GM12864 (cell line): ENCODE measurements at regions not wholly inside any gene's neighbourhood (a gene's known extent, or its start where the extent isn't known, plus 50 kb on each side); places are given as distances from the start of the nearest gene placed in this dataset.

Source experiments
- DNase-seq: peaks from one replicate; pipeline ENCODE4 v3.0.0-alpha.2; 2011; ENCODE audit warnings: low read depth
- H3K4me3 ChIP-seq: 2 replicates; pipeline ENCODE4 v1.5.1; 2011; ENCODE audit warnings: mild to moderate bottlenecking, low read depth, low read length, control low read depth
- TF ChIP-seq, protein P1 (sequence below): IDR thresholded peaks from 2 replicates; pipeline ENCODE4 v1.5.1; 2011; ENCODE audit warnings: low read depth, mild to moderate bottlenecking, moderate library complexity, low read length, control low read depth, inconsistent platforms; ENCODE audit errors: missing control alignments

GRCh38 chrX:7218321-7219152 lies 70.6 kb upstream of the PUDP start:
- TF ChIP-seq, protein P1, sequence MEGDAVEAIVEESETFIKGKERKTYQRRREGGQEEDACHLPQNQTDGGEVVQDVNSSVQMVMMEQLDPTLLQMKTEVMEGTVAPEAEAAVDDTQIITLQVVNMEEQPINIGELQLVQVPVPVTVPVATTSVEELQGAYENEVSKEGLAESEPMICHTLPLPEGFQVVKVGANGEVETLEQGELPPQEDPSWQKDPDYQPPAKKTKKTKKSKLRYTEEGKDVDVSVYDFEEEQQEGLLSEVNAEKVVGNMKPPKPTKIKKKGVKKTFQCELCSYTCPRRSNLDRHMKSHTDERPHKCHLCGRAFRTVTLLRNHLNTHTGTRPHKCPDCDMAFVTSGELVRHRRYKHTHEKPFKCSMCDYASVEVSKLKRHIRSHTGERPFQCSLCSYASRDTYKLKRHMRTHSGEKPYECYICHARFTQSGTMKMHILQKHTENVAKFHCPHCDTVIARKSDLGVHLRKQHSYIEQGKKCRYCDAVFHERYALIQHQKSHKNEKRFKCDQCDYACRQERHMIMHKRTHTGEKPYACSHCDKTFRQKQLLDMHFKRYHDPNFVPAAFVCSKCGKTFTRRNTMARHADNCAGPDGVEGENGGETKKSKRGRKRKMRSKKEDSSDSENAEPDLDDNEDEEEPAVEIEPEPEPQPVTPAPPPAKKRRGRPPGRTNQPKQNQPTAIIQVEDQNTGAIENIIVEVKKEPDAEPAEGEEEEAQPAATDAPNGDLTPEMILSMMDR, result no peak
- H3K4me3 ChIP-seq, result no peak overlapping the region
- no peak for DNase-seq

DNA sequence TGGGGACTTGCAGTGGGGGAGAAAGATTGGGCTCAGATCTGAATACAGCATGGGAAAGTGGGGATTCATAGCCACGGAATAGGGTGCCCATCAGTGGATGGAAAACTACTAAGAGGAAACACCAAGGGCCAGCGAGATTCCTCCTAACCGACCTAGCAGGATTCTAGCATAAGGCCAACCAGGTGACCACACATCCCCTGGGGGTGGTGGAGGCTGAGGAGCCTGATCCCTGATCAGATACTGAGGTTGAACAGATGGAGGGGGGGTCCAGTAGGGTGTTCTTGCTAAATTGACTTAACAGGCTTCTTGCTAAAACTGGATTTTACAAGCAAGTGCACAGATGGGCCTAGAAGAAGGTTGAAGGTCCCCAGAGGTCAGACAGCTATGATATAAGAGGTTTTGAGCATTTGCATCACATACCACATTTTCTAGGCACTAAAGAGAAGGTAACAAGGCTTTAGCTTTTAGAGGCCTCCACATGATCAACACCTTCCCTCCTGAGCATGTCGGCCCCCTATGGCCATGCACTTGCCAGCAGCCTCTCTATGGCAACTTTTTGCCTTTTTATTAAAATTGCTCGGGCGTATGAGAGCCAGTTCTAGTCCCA lies 69.1 kb upstream of the PUDP start:
- H3K4me3 ChIP-seq, result no peak overlapping the region
- no peak for DNase-seq
- TF ChIP-seq, protein P1, result no peak

- H3K4me3 ChIP-seq, result no peak overlapping the region
- no peak for DNase-seq
- TF ChIP-seq, protein P1, result no peak
Observed at GRCh38 chrX:7215842-7216241, 67.9 kb upstream of the PUDP start.

DNA sequence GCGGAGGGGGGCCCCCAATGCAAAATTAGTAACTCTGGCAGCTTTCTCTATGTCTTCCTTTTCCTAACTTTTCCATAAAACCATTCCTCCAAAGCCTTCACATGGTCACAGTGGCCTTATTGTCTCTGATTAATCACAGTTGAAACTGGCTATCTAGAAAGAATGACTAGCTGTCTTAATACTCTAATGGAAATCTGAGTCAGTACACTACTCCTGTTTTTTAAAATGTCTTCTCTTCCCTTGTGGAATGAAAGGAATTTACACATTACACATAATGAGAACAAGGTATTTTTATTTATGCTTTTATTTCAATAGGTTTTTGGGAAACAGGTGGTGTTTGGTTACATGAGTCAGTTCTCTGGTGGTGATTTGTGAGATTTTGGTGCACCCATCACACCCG lies 66.3 kb upstream of the PUDP start:
- no peak for DNase-seq
- no peak overlapping the region for H3K4me3 ChIP-seq
- TF ChIP-seq, protein P1, result no peak

- TF ChIP-seq, protein P1, result no peak
- no peak overlapping the region for H3K4me3 ChIP-seq
- DNase-seq, result no peak
Observed at GRCh38 chrX:7205037-7205577, 57.2 kb upstream of the PUDP start.

DNA sequence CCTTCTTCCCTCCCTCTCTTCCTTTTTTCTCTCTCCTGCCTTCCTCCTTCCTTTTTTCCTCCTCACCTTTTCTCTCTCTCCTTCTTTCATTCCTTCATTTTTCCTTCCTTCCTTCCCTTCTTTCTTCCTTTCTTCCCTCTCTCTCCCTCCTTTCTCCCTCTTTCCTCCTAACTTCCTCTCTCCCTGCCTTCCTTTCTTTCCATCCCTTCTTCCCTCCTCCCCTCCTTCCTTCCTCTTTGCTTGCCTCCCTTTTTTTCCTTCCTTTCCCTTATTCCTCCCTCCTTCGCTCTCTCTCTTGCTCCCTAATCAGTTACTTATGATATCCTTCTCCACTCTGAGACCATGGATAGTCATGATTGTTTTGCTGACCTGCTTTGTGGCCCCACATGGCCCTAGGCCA lies 56.7 kb upstream of the PUDP start:
- H3K4me3 ChIP-seq, result no peak overlapping the region
- no peak for DNase-seq
- TF ChIP-seq, protein P1, result no peak
